Lower leg skin (tissue), 3 donors: ENCODE measurements at regions not wholly inside any gene's neighbourhood (a gene's known extent, or its start where the extent isn't known, plus 50 kb on each side); places are given as distances from the start of the nearest gene placed in this dataset.

Source experiments
- POLR2A ChIP-seq, 2 donors: fragments of 450-650 bp; IDR thresholded peaks; one replicate each; pipeline ENCODE4 v1.6.1; 2016 to 2017; ENCODE audit warnings: antibody characterized with exemption in 2 of 2, mild to moderate bottlenecking in 1 of 2, moderate library complexity in 1 of 2
- TF ChIP-seq, protein P1 (sequence below), 3 donors: fragments of 450-650 bp; IDR thresholded peaks; one replicate each; pipeline ENCODE4 v1.5.1; 2016; ENCODE audit warnings: antibody characterized with exemption in 3 of 3, mild to moderate bottlenecking in 3 of 3, moderate library complexity in 2 of 3

DNA sequence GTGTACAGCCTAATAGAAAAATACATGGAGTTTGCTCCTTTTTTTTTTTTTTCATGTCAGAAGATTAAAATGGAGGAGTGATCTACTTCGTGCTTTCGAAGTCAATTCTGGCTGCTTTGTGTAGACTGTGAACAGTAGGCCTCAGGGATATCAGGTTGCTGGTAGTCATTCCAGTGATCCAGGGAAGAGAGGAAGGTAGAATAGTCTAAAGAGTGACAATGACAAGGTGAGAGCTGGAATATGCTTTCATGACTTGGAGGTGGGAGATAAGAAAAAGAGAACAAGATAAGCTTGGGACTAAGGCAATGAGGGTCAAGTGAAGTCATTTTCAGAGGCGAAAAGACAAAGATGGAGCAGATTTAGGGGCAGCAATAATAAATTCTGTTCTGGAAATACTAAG, 111.3 kb upstream of the MIR17HG start:
- TF ChIP-seq POLR2A (IDR thresholded peaks at IDR 0.05) = no peak
- TF ChIP-seq, protein P1, sequence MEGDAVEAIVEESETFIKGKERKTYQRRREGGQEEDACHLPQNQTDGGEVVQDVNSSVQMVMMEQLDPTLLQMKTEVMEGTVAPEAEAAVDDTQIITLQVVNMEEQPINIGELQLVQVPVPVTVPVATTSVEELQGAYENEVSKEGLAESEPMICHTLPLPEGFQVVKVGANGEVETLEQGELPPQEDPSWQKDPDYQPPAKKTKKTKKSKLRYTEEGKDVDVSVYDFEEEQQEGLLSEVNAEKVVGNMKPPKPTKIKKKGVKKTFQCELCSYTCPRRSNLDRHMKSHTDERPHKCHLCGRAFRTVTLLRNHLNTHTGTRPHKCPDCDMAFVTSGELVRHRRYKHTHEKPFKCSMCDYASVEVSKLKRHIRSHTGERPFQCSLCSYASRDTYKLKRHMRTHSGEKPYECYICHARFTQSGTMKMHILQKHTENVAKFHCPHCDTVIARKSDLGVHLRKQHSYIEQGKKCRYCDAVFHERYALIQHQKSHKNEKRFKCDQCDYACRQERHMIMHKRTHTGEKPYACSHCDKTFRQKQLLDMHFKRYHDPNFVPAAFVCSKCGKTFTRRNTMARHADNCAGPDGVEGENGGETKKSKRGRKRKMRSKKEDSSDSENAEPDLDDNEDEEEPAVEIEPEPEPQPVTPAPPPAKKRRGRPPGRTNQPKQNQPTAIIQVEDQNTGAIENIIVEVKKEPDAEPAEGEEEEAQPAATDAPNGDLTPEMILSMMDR (IDR thresholded peaks at IDR 0.05) = no peak
